HG02623 (cell line): ENCODE measurements at regions not wholly inside any gene's neighbourhood (a gene's known extent, or its start where the extent isn't known, plus 50 kb on each side); places are given as distances from the start of the nearest gene placed in this dataset.

Experiments
- ATAC-seq: cut with Tn5 transposase; IDR thresholded peaks from one replicate; pipeline ENCODE4 v1.9.1; 2021; ENCODE audit warnings: moderate library complexity; ENCODE audit not compliant: unreplicated experiment

DNA sequence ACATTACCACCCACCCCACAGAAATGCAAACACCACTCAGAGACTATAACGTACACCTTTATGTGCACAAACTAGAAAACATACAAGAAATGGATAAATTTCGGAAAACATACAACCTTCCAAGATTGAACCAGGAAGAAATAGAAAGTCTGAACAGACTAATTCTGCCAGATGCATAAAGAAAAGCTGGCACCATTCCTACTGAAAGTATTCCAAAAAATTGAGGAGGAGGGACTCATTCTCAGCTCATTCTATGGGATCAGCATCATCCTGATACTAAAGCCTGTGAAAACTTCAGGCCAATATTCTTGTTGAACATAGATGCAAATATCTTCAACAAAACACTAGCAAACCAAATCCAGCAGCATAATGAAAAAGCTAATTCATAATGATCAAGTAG, 115.1 kb upstream of the CD180 start:
- no peak for ATAC-seq

DNA sequence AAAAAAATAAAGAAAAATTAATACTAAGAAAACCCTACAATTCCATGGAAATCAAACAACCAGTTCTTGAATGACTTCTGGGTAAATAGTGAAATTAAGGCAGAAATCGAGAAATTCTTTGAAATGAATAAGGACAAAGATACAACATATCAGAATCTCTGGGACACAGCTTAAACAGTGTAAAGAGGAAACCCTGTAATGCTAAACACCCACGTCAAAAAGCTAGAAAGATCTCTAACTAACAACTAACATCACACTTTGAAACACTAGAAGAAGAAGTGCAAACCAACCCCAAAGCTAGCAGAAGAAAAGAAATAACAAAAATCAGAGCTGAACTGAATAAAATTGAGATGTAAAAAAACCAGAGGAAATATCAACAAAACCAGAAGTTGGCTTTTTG, 114.6 kb upstream of the CD180 start:
- no peak for ATAC-seq

DNA sequence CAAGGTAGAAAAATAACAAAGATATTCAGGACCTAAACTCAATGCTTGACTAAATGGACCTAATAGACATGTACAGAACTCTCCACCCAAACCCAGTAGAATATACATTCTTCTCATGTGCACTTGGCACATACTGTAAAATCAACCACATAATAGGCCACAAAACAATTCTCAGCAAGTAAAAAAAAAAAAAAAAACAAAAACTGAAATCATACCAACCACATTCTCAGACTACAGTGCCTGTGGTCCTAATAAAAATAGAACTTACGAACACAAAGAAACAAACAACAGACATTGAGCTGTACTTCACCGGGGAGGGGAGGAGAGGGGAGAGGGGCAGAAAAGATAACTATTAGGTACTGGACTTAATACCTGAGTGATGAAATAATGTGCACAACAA, 114.1 kb upstream of the CD180 start:
- ATAC-seq, result no peak

DNA sequence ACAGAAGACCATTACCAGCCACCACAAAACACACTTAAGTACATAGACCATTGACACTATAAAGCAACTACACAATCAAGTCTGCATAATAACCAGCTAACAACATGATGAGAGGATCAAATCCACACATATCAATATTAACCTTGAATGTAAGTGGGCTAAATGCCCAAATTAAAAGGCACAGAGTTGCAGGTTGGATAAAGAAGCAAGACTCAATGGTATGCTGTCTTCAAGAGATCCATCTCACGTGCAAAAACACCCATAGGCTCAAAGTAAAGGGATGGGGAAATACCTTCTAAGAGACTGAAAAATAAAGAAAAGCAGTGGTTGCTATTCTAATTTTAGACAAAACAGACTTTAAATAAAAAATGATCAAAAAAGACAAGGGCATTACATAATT, 113.6 kb upstream of the CD180 start:
- no peak for ATAC-seq

DNA sequence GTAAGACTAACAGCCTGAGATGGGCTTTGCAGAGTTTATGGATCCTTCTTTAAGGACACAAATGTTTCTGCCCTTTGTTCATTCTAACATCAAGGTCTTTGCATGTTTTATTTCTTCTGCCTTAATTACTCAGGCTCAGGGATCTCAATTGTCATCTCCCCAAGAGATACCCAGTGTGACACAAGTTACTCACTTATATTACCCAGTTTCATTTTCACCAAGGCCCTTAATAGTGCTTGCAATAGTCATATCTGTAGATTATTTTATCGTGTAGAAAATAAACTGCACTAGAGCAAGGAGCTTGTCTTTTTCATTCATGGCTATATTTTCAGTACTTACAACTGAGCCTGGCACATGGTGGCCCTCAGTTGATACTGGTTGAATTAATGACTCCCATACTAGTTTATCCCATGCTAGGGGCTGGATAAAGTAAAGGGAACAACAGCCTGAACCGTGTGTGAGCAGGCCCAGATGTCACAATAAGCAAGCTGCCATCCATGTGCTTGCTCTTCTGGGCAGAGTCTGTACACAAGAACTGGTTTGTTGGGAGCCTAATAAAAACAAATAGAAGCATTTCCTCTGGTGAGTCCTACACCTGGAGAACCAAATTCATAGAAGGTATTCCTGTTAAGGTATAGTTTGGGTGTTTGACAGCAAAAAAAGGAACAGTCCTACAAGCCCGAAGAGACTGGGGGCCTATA, 112.5 kb upstream of the CD180 start:
- no peak for ATAC-seq

DNA sequence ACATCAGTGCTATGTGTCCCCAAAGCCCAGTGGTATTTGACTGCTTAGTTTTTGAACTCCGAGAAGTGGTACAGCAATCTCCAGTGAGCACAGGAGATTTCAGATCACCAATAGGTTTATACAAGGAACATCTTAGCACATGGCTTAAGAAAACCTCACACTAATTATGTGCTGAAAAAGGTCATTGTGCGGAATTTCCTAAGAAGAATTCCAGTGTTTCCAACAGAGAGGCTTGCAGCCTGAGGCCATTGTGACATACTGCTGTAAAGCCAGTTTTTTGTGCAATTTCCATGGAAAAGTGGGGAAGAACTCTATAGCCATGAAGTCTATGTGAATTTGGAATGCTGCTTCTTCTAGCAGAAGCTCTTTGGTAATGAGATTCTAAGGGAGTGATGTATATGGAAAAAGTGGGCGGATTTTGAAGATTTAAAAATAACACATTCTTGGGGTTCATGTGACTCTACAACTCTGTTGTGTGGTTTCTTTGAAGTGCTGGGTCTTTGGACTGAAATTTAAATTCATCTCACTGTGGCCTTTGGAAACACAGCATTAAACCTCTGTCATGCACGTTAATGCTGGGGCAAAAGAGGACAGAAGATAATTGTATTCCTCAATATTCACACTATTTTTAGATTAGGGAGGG, 110.5 kb upstream of the CD180 start:
- no peak for ATAC-seq

DNA sequence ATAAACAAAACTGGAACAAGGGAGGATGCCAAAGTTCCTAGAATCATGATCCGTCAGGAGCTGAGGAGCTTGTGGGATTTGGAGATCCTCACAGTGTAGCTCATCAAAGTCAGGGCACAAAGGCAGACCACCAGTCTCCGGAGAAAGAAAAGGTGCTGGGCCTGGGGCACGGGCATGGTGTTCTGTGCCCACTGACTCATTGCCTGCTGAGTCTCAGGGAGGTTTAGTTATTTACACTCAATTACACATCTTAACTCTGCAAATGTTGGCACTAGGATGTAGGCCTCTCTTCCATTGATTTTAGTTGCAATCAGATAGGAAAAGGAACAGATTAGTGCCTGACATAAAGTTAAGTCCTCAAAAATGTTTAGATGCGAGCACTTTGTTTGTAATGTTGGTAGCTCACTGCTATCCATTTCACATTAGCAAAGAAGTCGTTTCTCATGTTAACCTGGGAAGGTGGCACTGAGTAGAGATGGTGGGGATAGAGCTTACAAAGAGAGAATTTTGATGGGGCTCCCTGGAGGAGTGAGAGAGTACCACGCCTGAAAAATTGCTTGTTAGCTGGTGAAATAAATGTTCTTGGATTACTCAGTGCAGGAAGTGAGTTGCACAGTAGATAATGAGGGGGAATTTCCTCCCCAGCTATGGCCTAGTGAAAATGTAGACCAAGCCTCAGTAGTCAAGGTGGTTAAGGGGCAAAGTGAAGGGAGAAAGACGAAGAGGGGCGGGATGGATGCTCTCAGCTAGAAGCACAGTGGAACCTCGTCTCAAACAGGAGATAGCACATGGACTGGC, 109.5 kb upstream of the CD180 start:
- no peak for ATAC-seq

DNA sequence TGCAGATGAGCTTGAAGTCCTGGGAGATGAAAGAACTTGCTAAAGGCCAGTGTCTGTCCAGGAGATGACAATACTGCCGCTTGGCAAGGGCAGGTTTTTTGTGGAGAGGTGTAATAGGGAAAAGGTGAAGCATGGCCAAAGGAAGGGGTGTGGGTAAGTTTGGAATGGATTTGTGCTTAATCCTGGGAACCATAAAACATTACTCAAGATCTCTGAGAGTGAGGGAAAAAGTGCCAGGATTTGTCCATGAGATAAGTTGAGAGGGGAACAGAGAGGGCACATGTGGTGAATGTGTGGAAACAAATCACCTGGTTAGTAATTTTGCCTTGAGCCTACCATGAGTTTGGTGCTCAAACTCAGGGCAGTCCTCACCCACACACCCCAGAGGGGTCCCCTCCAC, 108.8 kb upstream of the CD180 start:
- no peak for ATAC-seq

DNA sequence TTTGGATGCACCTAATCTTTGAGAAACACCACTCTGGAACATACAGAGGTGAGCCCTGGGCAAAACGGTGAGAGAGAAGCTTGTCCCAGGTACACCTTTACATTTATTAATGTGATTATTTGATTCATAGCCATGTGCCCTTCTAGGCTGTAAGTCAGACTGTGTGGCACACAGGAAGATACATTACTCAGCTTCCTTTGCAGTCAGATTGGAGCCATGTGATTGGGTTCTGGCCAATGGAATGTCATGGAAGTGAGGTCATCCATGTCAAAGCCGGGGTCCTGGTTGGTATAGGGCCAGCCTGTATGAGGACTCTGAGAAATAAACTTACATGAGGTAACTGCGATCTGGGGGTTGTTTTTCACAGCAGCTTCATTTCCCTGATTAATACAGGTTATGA, 106.8 kb upstream of the CD180 start:
- ATAC-seq, result no peak

DNA sequence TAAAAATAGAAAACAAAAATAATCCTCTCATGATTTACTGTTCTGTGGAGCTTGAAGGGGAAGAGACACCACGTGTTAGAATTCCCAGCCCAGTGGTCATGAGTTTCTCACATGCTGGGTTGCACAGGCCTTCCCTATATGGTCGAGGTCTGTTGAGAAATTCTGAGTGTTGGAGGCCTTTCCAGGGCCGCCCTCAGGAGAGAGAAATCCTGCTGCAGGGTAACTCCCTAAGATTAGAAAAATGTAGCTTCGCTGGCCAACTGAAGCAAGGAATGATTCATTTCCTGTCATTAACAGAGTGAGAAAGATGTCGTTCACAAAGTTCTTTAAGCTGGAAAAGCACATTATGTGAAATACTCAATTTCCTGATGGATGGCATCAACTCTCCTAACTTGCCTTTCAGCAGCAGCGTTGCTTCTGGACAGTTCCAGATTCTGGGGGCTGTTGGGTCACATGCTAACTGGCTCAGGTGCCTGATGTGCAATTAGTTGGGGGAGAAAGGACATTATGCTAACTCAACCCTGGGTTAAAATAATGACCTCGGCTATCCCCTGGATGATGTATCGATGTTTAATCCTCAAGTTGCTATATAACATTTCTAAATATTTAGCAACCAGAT, 104.8 kb upstream of the CD180 start:
- ATAC-seq, result no peak

DNA sequence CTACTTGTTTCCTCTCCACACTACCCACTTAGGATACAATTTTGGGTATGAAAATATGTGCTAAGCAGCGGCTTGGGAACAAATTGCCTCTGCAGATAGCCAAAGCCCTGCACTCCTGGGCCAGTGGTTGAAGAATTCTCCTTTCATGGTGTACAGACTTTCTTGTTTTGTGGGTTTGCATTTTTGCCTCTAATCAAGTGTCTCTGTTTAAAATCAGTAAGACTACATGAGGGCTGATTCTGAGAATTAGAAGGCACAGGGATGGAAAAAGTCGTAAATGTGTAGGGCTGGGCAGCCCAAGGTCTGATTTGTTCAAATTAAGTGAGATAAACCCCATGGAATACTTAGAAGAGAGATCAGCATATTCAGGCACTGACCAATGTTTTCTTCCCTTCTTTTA, 103.7 kb upstream of the CD180 start:
- no peak for ATAC-seq

DNA sequence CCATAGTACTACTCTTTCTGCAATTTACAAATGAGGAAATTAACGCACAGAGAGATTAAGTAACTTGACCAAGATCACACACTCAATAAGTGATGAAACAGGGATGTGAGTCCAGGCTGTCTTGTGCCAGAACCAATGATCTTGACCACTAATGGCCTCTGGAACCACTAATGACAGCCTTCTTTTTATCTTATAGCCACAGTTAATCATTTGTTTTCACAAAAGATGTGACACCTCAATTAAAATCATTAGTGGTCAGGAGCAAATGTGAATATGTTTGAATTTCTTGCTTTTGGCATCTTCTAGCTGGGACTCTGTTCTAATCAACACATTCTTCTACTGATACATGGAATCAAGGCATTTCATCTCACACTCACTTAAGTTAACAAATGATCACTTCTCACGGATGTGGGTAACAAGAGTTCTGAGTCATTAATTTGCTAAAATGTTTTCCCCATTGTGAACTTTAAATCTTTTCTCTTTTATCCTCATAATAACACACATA, 102.7 kb upstream of the CD180 start:
- ATAC-seq, result no peak

DNA sequence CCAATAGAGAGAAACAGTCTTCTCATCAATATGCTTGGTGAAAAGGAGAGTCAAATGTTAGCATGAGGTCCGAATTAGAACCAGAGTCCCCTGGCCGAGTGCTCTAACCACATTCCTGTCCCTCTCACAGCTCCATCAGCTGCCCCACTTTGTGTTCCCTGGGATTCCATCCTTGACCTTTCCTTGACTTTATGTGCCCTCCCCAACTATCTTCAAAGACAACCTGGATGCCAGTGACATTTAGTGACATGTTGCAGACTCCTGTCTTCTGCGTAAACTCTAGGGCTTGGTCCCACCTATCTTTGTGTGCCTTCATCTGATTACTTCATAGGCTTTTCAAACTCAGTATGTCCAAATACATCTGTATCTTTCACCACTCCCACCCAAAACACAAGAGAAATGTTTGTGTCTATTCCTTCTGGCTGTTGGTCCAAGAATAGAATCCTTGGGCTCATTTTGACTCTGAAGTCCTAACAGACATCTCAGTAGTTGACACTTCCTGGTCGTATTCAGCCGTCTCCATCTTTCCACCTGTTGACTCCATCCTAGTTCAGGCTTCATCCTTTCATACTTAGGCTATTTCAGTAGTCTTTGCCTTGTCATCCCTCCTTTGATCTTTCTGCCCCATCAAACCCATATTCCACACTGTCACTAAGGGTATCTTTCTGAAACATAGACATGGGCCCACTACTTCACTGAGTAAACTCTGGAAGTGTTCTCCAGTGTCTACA, 101.4 kb upstream of the CD180 start:
- ATAC-seq, result no peak

DNA sequence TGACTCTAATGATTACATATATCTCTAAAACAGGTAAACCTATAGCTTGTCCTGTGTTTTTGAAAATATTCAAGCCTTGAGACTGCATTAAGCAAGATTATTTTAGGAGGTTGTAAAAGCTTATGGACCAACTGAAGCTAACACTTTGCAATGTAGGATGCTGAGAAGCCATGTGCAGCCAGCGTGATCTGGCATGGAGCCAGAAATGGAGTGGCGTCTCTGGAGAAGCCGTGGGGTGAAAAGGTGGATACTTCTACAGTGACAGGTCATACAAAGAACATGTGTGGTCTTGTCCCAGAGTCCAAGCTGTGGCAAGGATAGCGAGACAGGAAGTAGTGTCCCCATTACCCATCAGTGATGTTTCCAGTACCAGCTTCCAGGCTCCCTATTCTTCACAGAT, 100.8 kb upstream of the CD180 start:
- ATAC-seq, result no peak

DNA sequence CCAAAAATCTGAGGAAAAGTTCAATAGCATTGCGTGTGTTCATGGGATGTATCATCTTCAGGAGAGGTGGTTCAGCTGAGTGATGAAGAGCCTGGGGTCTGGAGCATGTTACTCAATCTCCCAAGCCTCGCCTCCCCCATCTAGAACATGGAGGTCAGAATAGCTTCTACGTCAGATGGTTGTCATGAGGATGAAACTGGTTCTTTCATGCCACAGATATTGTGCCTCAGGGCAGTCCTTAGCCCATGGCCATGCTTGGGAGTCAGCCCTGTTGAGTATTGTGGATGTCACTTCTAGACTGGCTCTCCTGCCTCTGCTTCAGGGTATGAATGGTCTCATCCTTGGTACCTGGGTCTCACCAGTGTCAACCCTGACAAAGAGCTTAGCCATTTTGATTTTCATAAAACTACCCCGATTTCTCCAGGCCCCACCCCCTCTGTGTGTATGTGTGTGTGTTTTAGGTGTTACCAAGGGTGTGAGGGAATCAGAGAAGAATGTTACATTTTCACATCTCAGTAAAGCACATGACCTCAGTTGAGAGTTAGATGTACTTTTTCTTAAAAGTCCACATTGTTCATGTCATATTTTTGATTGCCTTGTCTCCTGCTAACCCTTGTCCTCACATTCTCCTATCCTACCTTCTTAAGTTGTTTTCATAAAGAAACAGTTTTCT, 97.8 kb upstream of the CD180 start:
- no peak for ATAC-seq

DNA sequence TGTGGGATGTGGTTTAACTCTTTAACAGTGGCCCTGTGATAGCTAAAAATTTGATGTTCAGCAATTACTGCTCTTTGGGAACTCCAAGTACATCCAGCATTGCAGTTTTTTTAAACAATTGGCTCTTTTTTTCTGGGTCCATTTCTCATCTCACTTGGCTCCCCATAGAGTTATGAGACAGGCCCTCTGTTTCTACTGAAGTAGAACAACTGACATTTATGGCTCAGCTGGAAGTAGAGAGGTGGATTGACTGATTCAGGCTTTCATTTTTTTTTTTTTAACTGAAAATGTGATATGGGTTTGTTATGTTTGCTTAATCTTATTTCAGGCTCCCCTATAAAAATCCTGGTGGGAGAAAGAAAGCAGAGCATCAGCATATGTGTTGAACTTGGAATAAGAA, 96.6 kb upstream of the CD180 start:
- ATAC-seq, result no peak

DNA sequence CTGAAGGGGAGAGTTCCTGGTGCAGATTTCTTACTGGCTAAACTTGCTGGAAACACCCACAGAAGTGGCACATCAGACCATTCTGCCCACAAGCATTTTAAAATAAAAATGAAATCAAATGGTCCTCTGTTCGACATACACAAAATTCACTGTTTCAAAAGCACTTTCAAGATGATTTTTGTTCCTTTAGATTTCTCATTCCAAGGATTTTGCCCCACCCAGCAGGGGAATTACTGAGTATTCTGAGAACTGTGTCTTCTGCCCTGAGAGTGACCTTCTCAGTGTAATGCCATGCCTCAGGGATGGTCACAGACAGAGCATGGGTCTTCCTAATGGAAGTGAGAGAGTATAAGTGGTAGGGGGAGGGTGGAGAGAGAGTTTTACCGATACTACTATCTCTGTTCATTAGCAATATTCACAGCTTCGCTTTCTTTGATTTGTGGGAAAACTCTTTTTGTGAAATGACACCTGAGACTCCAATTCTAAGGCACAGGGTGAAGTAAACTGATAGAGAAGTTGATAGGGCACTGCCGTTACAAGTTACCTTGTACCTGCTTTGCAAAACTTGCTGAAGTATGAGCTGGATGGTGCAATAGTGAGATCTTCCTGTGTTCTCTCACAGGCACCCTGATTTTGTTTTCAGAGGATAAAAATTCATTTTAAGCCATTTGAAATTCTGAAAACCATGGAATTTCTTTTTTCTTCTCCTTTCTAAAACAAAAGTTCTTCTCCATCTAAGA, 95.8 kb upstream of the CD180 start:
- no peak for ATAC-seq

DNA sequence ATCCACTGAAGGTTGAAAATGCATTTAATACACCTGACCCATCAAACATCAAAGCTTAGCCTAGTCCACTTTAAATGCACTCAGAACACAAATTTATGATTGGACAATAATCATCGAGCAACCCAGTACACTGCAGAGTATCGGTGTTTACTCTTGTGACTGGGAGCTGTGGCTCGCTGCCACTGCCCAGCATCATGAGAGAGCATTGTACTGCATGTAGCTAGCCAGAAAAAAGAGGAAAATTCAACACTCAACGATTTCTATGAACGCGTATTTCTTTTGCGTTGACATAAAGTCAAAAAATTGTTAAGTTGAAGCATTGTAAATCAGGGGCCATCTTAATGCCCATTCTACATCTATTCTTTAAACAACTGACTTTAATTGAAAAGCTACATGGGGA, 95.1 kb upstream of the CD180 start:
- no peak for ATAC-seq

DNA sequence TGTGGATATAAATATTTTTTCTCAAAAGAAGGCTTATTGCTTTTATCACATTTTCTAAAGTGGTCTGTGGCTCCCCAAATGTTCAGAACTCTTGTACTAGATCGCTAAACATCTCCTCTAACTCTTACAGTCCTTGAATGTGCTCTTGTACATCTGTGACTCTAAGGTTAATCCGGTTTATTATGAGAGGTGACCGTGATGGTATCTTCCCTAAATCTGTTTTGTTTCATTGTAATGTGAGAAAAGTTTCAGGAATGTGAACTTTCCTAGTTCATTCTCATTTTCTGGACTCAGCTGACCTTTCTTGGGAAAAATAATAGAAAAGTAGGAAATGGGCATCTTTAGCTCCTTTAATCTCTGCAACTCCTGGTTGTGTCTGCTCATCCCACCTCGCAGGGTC, 94.5 kb upstream of the CD180 start:
- no peak for ATAC-seq

DNA sequence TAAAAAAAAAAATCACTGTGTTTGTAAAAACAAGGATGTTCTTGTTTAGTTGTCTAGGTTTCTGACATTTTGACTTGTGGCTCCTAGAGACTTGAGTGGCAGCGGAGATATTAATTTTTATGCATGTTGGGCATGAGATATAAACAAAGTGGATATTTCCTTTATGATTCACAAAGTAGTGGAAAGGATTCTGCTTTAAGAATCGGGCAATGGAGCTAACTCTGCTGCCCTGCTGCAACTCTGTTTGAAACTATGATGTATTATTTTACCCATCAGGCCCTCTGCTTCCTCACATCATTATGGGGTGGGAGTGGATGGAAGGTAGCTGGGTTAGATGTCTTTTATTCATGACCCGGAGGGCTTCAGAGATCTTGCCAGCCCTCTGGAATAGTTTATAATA, 94.1 kb upstream of the CD180 start:
- no peak for ATAC-seq
